MM.1S (cell line): ENCODE measurements at regions not wholly inside any gene's neighbourhood (a gene's known extent, or its start where the extent isn't known, plus 50 kb on each side); places are given as distances from the start of the nearest gene placed in this dataset.
"Not testable (repeated sequence)": the region's sequence is repeated elsewhere in the genome, so short reads cannot be mapped to it uniquely, and the experiment has no call there.

ENCODE experiments used
- DNase-seq: peaks from one replicate; pipeline ENCODE4 v3.0.0-alpha.2; 2015
- H2AFZ ChIP-seq: fragments of 300-600 bp; sonication (generic); 2 replicates; pipeline ENCODE4 v1.6.0; 2016; ENCODE audit warnings: antibody characterized with exemption, low read length
- H3F3A ChIP-seq: fragments of 300-600 bp; sonication (generic); 2 replicates; pipeline ENCODE4 v1.6.1; 2016; ENCODE audit warnings: mild to moderate bottlenecking, antibody characterized with exemption, low read length, moderate library complexity, mixed read lengths; ENCODE audit not compliant: insufficient read depth
- H3K27ac ChIP-seq: fragments of 300-600 bp; sonication (generic); 2 replicates; pipeline ENCODE4 v1.5.1; 2016; ENCODE audit warnings: mild to moderate bottlenecking, low read length
- H3K27me3 ChIP-seq: fragments of 300-600 bp; sonication (generic); replicated peaks from 2 replicates; pipeline ENCODE4 v1.6.0; 2016; ENCODE audit warnings: low read length; ENCODE audit not compliant: insufficient read depth
- H3K36me3 ChIP-seq: fragments of 300-600 bp; sonication (generic); replicated peaks from 2 replicates; pipeline ENCODE4 v1.6.1; 2016; ENCODE audit warnings: mild to moderate bottlenecking, low read length, mixed read lengths; ENCODE audit not compliant: insufficient read depth
- H3K4me1 ChIP-seq: fragments of 300-600 bp; sonication (generic); 2 replicates; pipeline ENCODE4 v1.6.1; 2016; ENCODE audit warnings: low read length, mixed read lengths
- H3K4me2 ChIP-seq: fragments of 300-600 bp; sonication (generic); 2 replicates; pipeline ENCODE4 v1.6.0; 2016; ENCODE audit warnings: low read depth, low read length
- H3K4me3 ChIP-seq: fragments of 300-600 bp; sonication (generic); 2 replicates; pipeline ENCODE4 v1.5.1; 2016; ENCODE audit warnings: low read length, mixed read lengths
- H3K79me2 ChIP-seq: fragments of 300-600 bp; sonication (generic); 2 replicates; pipeline ENCODE4 v1.6.1; 2016; ENCODE audit warnings: mixed run types, low read length, mixed read lengths
- H3K9ac ChIP-seq: fragments of 300-600 bp; sonication (generic); 2 replicates; pipeline ENCODE4 v1.6.1; 2016; ENCODE audit warnings: low read length, mixed read lengths
- H3K9me2 ChIP-seq: fragments of 300-600 bp; sonication (generic); replicated peaks from 2 replicates; pipeline ENCODE4 v1.6.1; 2016; ENCODE audit warnings: mild to moderate bottlenecking, low read length, mixed read lengths; ENCODE audit not compliant: insufficient read depth
- H3K9me3 ChIP-seq: fragments of 300-600 bp; sonication (generic); replicated peaks from 2 replicates; pipeline ENCODE4 v1.6.1; 2016; ENCODE audit warnings: mild to moderate bottlenecking, low read length, mixed read lengths; ENCODE audit not compliant: insufficient read depth
- H4K20me1 ChIP-seq: fragments of 300-600 bp; sonication (generic); 2 replicates; pipeline ENCODE4 v1.6.1; 2016; ENCODE audit warnings: mild to moderate bottlenecking, low read length, moderate library complexity, mixed read lengths; ENCODE audit not compliant: insufficient read depth
- CTCF ChIP-seq: fragments of 300-600 bp; sonication (generic); IDR thresholded peaks from 2 replicates; pipeline ENCODE4 v1.5.1; 2016; ENCODE audit warnings: antibody characterized with exemption, low read length, mixed read lengths
- EZH2 ChIP-seq: fragments of 300-600 bp; sonication (generic); optimal IDR thresholded peaks from 2 replicates; pipeline ENCODE3; 2017; ENCODE audit warnings: low read depth, mild to moderate bottlenecking, antibody characterized with exemption, low read length, mixed read lengths
- EZH2phosphoT487 ChIP-seq: fragments of 300-600 bp; sonication (generic); IDR thresholded peaks from 2 replicates; pipeline ENCODE4 v1.6.1; 2018; ENCODE audit warnings: antibody characterized with exemption, low read length

- TF ChIP-seq EZH2 (no peak), EZH2phosphoT487 (no peak), CTCF (no peak)
- H4K20me1 ChIP-seq, result no peaks in the 10 kb centered on the region
- H3K9me3 ChIP-seq, result no peaks in the 10 kb centered on the region
- H3K36me3 ChIP-seq, result no peaks in the 10 kb centered on the region
- H3K4me1 ChIP-seq, result no peaks in the 10 kb centered on the region
- H3K9me2 ChIP-seq, result no peaks in the 10 kb centered on the region
- no peaks in the 10 kb centered on the region for H3K79me2 ChIP-seq
- no peak overlapping the region for H3K4me2 ChIP-seq
- no peaks in the 10 kb centered on the region for H3F3A ChIP-seq
- no peak for DNase-seq
- no peak overlapping the region for H2AFZ ChIP-seq
- no peak overlapping the region for H3K4me3 ChIP-seq
- H3K9ac ChIP-seq, result no peak overlapping the region
- H3K27me3 ChIP-seq, result no peaks in the 10 kb centered on the region
- no peak overlapping the region for H3K27ac ChIP-seq
Observed at GRCh38 chr22:25477358-25477757, 87.1 kb upstream of the GRK3 start.

- Histone ChIP-seq H3F3A (no peaks in the 10 kb centered on the region), H3K4me3 (no peak overlapping the region), H3K9ac (no peak overlapping the region), H3K27me3 (no peaks in the 10 kb centered on the region), H3K9me2 (no peaks in the 10 kb centered on the region), H3K79me2 (no peaks in the 10 kb centered on the region), H3K27ac (no peak overlapping the region), H3K9me3 (no peaks in the 10 kb centered on the region), H3K4me2 (no peak overlapping the region), H3K4me1 (no peaks in the 10 kb centered on the region), H4K20me1 (no peaks in the 10 kb centered on the region), H2AFZ (no peak overlapping the region), H3K36me3 (no peaks in the 10 kb centered on the region)
- TF ChIP-seq EZH2phosphoT487 (no peak), CTCF (no peak)
- DNase-seq, result no peak
Observed at GRCh38 chr22:25478111-25478510, 86.4 kb upstream of the GRK3 start.

GRCh38 chr22:25478528-25478927, 85.9 kb upstream of the GRK3 start:
- Histone ChIP-seq H3K79me2 (no peaks in the 10 kb centered on the region), H2AFZ (no peak overlapping the region), H3K36me3 (no peaks in the 10 kb centered on the region), H3K9me3 (no peaks in the 10 kb centered on the region), H3K4me3 (no peak overlapping the region), H3K9ac (no peak overlapping the region), H3K4me2 (no peak overlapping the region), H3K27ac (no peak overlapping the region), H3K9me2 (no peaks in the 10 kb centered on the region), H3F3A (no peaks in the 10 kb centered on the region), H4K20me1 (no peaks in the 10 kb centered on the region), H3K4me1 (no peaks in the 10 kb centered on the region), H3K27me3 (no peaks in the 10 kb centered on the region)
- TF ChIP-seq EZH2phosphoT487 (no peak), EZH2 (no peak), CTCF (no peak)
- DNase-seq, result no peak

GRCh38 chr22:25480868-25481267, 83.6 kb upstream of the GRK3 start:
- not testable (repeated sequence) for DNase-seq, H3K36me3 ChIP-seq, H3K9me3 ChIP-seq, H3K9me2 ChIP-seq, H3K4me3 ChIP-seq, H4K20me1 ChIP-seq, H3K4me2 ChIP-seq, H2AFZ ChIP-seq, H3K9ac ChIP-seq, H3K4me1 ChIP-seq, H3K27me3 ChIP-seq, H3K79me2 ChIP-seq, H3F3A ChIP-seq, H3K27ac ChIP-seq
